WTC11 (cell line): ENCODE measurements at regions not wholly inside any gene's neighbourhood (a gene's known extent, or its start where the extent isn't known, plus 50 kb on each side); places are given as distances from the start of the nearest gene placed in this dataset.
A peak's percentile ranks its signal among the peaks of the same experiment; 100 is the strongest.

Experiments used
- ATAC-seq: fragments of 200-7000 bp; cut with Tn5 transposase; 2 replicates; pipeline ENCODE4 v1.10.0; 2021; ENCODE audit warnings: mild to moderate bottlenecking, moderate library complexity
- CTCF ChIA-PET: fragments of 300-600 bp; sonication (Branson Sonifier 250); formaldehyde crosslinking; loops from one replicate; lab custom pipeline; 2021; ENCODE audit warnings: antibody characterized with exemption; lab: Charles Lee
- POLR2A ChIA-PET: fragments of 350-600 bp; sonication (Branson Sonifier 250); formaldehyde crosslinking; loops from one replicate; lab custom pipeline; 2021; ENCODE audit warnings: antibody characterized with exemption; lab: Charles Lee
- DNase-seq: peaks from one replicate; pipeline ENCODE4 v3.0.0; 2021; ENCODE audit warnings: low spot score
- H3K27ac Mint-ChIP-seq: 2 replicates; pipeline ENCODE4 v1.8.0; 2021; ENCODE audit warnings: mixed read lengths
- H3K27me3 Mint-ChIP-seq: 2 replicates; pipeline ENCODE4 v1.8.0; 2021; ENCODE audit warnings: low read depth, mild to moderate bottlenecking, moderate library complexity, mixed read lengths
- H3K36me3 Mint-ChIP-seq: 2 replicates; pipeline ENCODE4 v1.8.0; 2021; ENCODE audit warnings: mixed read lengths
- H3K4me1 Mint-ChIP-seq: 2 replicates; pipeline ENCODE4 v1.8.0; 2022; ENCODE audit warnings: mixed read lengths
- H3K4me3 Mint-ChIP-seq: 2 replicates; pipeline ENCODE4 v1.8.0; 2021; ENCODE audit warnings: mild to moderate bottlenecking, moderate library complexity, mixed read lengths
- H3K9me3 Mint-ChIP-seq: 2 replicates; pipeline ENCODE4 v1.8.0; 2021; ENCODE audit warnings: mixed read lengths
- ATF1 ChIP-seq: sonication (generic); formaldehyde crosslinking; IDR thresholded peaks from 2 replicates; pipeline ENCODE4 v1.8.1; 2023; ENCODE audit warnings: mild to moderate bottlenecking, moderate library complexity, missing genetic modification reagents
- ATF2 ChIP-seq: sonication (generic); formaldehyde crosslinking; IDR thresholded peaks from 2 replicates; pipeline ENCODE4 v1.8.1; 2022; ENCODE audit warnings: low read depth, missing genetic modification reagents, borderline replicate concordance
- E2F5 ChIP-seq: sonication (generic); formaldehyde crosslinking; IDR thresholded peaks from 2 replicates; pipeline ENCODE4 v1.8.1; 2022; ENCODE audit warnings: mild to moderate bottlenecking, moderate library complexity, missing genetic modification reagents
- ESRRA ChIP-seq: sonication (generic); formaldehyde crosslinking; IDR thresholded peaks from 2 replicates; pipeline ENCODE4 v1.8.1; 2022; ENCODE audit warnings: mild to moderate bottlenecking, missing genetic modification reagents, borderline replicate concordance
- FOXJ3 ChIP-seq: sonication (generic); formaldehyde crosslinking; IDR thresholded peaks from 2 replicates; pipeline ENCODE4 v1.9.0; 2021; ENCODE audit warnings: missing genetic modification reagents, mild to moderate bottlenecking, borderline replicate concordance
- FOXP1 ChIP-seq: sonication (generic); formaldehyde crosslinking; IDR thresholded peaks from 2 replicates; pipeline ENCODE4 v1.8.0; 2022; ENCODE audit warnings: missing genetic modification reagents, mild to moderate bottlenecking, moderate library complexity, borderline replicate concordance
- GTF2I ChIP-seq: fragments of 250-450 bp; sonication (Bioruptor Pico); conservative IDR thresholded peaks from 2 replicates; pipeline ENCODE4 v1.4.0; 2021; ENCODE audit warnings: mild to moderate bottlenecking
- HMGXB4 ChIP-seq: sonication (generic); formaldehyde crosslinking; IDR thresholded peaks from 2 replicates; pipeline ENCODE4 v1.8.1; 2023; ENCODE audit warnings: mild to moderate bottlenecking, moderate library complexity, missing genetic modification reagents
- PRRX2 ChIP-seq: fragments of 250-450 bp; sonication (Bioruptor Pico); IDR thresholded peaks from 2 replicates; pipeline ENCODE4 v1.8.0; 2021; ENCODE audit warnings: mild to moderate bottlenecking
- RELA ChIP-seq: sonication (generic); formaldehyde crosslinking; IDR thresholded peaks from 2 replicates; pipeline ENCODE4 v1.8.1; 2022; ENCODE audit warnings: missing genetic modification reagents, mild to moderate bottlenecking, borderline replicate concordance
- TCF7 ChIP-seq: sonication (generic); formaldehyde crosslinking; IDR thresholded peaks from 2 replicates; pipeline ENCODE4 v1.8.0; 2022; ENCODE audit warnings: mild to moderate bottlenecking, low read depth, missing genetic modification reagents, moderate library complexity
- ZNF219 ChIP-seq: sonication (generic); formaldehyde crosslinking; IDR thresholded peaks from 2 replicates; pipeline ENCODE4 v1.8.0; 2023; ENCODE audit warnings: missing genetic modification reagents, mild to moderate bottlenecking, borderline replicate concordance
- ZNF281 ChIP-seq: sonication (generic); formaldehyde crosslinking; IDR thresholded peaks from 2 replicates; pipeline ENCODE4 v1.8.0; 2023; ENCODE audit warnings: mild to moderate bottlenecking, missing genetic modification reagents
- TF ChIP-seq, protein P1 (sequence below): sonication (generic); formaldehyde crosslinking; conservative IDR thresholded peaks from 2 replicates; pipeline ENCODE4 v1.8.1; 2022; ENCODE audit warnings: mild to moderate bottlenecking, missing genetic modification reagents
- TF ChIP-seq, protein P2 (sequence below): sonication (generic); formaldehyde crosslinking; IDR thresholded peaks from 2 replicates; pipeline ENCODE4 v1.8.1; 2023; ENCODE audit warnings: mild to moderate bottlenecking, missing genetic modification reagents, borderline replicate concordance
- TF ChIP-seq, protein P3 (sequence below): sonication (generic); formaldehyde crosslinking; IDR thresholded peaks from 2 replicates; pipeline ENCODE4 v1.8.0; 2022; ENCODE audit warnings: missing genetic modification reagents

- peaks cover 9% of the 10 kb centered on the region for H3K9me3 Mint-ChIP-seq
- TF ChIP-seq ZNF219 (CRISPR knock-in tag) (no peak), FOXJ3 (no peak), ATF2 (CRISPR knock-in tag) (no peak), RELA (no peak), HMGXB4 (CRISPR knock-in tag) (no peak), GTF2I (no peak), ZNF281 (CRISPR knock-in tag) (no peak), E2F5 (CRISPR knock-in tag) (no peak), ESRRA (CRISPR knock-in tag) (no peak), FOXP1 (CRISPR knock-in tag) (no peak), ATF1 (CRISPR knock-in tag) (no peak), PRRX2 (CRISPR knock-in tag) (no peak), TCF7 (CRISPR knock-in tag) (no peak)
- TF ChIP-seq, protein P1, sequence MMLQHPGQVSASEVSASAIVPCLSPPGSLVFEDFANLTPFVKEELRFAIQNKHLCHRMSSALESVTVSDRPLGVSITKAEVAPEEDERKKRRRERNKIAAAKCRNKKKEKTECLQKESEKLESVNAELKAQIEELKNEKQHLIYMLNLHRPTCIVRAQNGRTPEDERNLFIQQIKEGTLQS: no peak
- TF ChIP-seq, protein P2, sequence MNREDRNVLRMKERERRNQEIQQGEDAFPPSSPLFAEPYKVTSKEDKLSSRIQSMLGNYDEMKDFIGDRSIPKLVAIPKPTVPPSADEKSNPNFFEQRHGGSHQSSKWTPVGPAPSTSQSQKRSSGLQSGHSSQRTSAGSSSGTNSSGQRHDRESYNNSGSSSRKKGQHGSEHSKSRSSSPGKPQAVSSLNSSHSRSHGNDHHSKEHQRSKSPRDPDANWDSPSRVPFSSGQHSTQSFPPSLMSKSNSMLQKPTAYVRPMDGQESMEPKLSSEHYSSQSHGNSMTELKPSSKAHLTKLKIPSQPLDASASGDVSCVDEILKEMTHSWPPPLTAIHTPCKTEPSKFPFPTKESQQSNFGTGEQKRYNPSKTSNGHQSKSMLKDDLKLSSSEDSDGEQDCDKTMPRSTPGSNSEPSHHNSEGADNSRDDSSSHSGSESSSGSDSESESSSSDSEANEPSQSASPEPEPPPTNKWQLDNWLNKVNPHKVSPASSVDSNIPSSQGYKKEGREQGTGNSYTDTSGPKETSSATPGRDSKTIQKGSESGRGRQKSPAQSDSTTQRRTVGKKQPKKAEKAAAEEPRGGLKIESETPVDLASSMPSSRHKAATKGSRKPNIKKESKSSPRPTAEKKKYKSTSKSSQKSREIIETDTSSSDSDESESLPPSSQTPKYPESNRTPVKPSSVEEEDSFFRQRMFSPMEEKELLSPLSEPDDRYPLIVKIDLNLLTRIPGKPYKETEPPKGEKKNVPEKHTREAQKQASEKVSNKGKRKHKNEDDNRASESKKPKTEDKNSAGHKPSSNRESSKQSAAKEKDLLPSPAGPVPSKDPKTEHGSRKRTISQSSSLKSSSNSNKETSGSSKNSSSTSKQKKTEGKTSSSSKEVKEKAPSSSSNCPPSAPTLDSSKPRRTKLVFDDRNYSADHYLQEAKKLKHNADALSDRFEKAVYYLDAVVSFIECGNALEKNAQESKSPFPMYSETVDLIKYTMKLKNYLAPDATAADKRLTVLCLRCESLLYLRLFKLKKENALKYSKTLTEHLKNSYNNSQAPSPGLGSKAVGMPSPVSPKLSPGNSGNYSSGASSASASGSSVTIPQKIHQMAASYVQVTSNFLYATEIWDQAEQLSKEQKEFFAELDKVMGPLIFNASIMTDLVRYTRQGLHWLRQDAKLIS (CRISPR knock-in tag): no peak
- TF ChIP-seq, protein P3, sequence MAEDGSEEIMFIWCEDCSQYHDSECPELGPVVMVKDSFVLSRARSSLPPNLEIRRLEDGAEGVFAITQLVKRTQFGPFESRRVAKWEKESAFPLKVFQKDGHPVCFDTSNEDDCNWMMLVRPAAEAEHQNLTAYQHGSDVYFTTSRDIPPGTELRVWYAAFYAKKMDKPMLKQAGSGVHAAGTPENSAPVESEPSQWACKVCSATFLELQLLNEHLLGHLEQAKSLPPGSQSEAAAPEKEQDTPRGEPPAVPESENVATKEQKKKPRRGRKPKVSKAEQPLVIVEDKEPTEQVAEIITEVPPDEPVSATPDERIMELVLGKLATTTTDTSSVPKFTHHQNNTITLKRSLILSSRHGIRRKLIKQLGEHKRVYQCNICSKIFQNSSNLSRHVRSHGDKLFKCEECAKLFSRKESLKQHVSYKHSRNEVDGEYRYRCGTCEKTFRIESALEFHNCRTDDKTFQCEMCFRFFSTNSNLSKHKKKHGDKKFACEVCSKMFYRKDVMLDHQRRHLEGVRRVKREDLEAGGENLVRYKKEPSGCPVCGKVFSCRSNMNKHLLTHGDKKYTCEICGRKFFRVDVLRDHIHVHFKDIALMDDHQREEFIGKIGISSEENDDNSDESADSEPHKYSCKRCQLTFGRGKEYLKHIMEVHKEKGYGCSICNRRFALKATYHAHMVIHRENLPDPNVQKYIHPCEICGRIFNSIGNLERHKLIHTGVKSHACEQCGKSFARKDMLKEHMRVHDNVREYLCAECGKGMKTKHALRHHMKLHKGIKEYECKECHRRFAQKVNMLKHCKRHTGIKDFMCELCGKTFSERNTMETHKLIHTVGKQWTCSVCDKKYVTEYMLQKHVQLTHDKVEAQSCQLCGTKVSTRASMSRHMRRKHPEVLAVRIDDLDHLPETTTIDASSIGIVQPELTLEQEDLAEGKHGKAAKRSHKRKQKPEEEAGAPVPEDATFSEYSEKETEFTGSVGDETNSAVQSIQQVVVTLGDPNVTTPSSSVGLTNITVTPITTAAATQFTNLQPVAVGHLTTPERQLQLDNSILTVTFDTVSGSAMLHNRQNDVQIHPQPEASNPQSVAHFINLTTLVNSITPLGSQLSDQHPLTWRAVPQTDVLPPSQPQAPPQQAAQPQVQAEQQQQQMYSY: no peak
- no peak overlapping the region; the same call in 1 of the 2 replicates for H3K27ac Mint-ChIP-seq
- ATAC-seq (peak; percentile 86), DNase-seq (no peak)
- H3K4me3 Mint-ChIP-seq: no peak overlapping the region
- no peaks in the 10 kb centered on the region for H3K27me3 Mint-ChIP-seq
- no peaks in the 10 kb centered on the region for H3K36me3 Mint-ChIP-seq
- ChIA-PET CTCF (no interaction called here), POLR2A (no interaction called here)
- H3K4me1 Mint-ChIP-seq: peaks cover 9% of the 10 kb centered on the region
Observed at GRCh38 chr5:39780347-39780746, 355.6 kb upstream of the DAB2 start.
